ENCODE measurements at regions not wholly inside any gene's neighbourhood (a gene's known extent, or its start where the extent isn't known, plus 50 kb on each side); places are given as distances from the start of the nearest gene placed in this dataset.

DNA sequence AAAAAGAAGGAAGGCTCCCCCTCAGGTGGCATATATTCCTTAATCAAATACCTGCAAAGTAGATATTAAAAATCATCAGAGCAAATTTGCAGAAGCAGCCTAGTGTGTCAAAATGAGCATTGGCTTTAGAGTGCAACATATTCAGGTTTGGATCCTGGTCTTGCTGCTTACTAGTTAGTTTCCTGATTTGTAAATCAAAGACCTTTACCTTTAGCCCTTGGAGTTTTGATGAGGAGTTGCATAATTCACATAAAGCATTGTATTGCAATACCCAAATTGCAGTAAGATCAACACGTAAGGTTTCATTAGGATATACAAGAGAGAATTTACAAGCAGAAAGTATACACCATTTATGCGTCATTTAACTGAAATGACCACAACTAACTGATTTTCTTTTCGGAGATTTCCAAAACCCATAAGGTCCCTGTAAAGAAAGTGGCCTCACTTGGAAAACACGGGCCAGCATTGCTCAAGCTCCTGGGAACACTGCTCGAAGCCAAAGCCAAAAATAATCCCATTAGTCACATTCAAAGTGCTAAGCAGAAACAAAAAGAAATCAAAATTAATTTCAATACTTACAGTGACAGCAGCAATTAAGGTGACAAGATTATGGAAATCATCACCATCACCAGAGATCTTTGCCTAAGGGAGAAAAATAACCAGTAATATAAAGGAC, 415.9 kb upstream of the ERCC4 start:
- 80 to 86% (median 81%) methylated on average over 5 of the region's 5 CpGs for WGBS, 3 donors
- H3K36me3 ChIP-seq, result no peaks in the 10 kb centered on the region
- no peaks in the 10 kb centered on the region for H3K9me3 ChIP-seq
- no peak overlapping the region for H3K27ac ChIP-seq
- no peaks in the 10 kb centered on the region for H3K4me1 ChIP-seq (ENCODE audit: insufficient read depth)
- no peak overlapping the region for H3K4me3 ChIP-seq
- no peaks in the 10 kb centered on the region for H3K27me3 ChIP-seq
- DNase-seq, result no peak
- TF ChIP-seq POLR2A (IDR thresholded peaks at IDR 0.05), result no peak
- TF ChIP-seq, protein P1, sequence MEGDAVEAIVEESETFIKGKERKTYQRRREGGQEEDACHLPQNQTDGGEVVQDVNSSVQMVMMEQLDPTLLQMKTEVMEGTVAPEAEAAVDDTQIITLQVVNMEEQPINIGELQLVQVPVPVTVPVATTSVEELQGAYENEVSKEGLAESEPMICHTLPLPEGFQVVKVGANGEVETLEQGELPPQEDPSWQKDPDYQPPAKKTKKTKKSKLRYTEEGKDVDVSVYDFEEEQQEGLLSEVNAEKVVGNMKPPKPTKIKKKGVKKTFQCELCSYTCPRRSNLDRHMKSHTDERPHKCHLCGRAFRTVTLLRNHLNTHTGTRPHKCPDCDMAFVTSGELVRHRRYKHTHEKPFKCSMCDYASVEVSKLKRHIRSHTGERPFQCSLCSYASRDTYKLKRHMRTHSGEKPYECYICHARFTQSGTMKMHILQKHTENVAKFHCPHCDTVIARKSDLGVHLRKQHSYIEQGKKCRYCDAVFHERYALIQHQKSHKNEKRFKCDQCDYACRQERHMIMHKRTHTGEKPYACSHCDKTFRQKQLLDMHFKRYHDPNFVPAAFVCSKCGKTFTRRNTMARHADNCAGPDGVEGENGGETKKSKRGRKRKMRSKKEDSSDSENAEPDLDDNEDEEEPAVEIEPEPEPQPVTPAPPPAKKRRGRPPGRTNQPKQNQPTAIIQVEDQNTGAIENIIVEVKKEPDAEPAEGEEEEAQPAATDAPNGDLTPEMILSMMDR (IDR thresholded peaks at IDR 0.05), result no peak
- no peak for TF ChIP-seq EP300 (IDR thresholded peaks at IDR 0.05)
- intact Hi-C loops (cut with DNase I), result no loop called here

DNA sequence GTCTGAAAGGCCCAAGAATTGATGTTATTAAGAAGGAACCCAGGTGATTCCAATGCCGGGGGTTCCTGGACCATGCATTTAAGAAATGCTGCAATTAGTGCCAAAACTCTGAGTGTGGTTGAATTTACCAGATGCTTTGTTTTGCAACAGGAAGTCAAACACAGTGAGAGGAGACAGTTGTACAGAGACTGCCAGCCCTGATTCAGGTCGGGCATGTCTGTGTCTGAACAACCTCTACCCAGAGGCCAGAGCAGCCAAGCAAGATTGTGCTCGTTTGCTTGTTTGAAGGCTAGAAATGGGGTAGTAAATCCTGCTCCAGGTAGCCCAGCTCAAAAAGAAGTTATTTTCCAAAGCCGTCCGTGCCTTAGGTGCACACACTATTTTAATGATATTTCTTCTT, 412.4 kb upstream of the ERCC4 start:
- TF ChIP-seq POLR2A (IDR thresholded peaks at IDR 0.05) (no peak), EP300 (IDR thresholded peaks at IDR 0.05) (no peak)
- TF ChIP-seq, protein P1 (IDR thresholded peaks at IDR 0.05), result no peak
- Histone ChIP-seq H3K4me1 (ENCODE audit: insufficient read depth) (no peaks in the 10 kb centered on the region), H3K27me3 (no peaks in the 10 kb centered on the region), H3K36me3 (no peaks in the 10 kb centered on the region), H3K9me3 (no peaks in the 10 kb centered on the region), H3K4me3 (no peak overlapping the region), H3K27ac (no peak overlapping the region)
- WGBS, 3 donors, result 47 to 59% (median 51%) methylated on average over 5 of the region's 5 CpGs
- intact Hi-C loops (cut with DNase I), result no loop called here
- DNase-seq, result no peak

DNA sequence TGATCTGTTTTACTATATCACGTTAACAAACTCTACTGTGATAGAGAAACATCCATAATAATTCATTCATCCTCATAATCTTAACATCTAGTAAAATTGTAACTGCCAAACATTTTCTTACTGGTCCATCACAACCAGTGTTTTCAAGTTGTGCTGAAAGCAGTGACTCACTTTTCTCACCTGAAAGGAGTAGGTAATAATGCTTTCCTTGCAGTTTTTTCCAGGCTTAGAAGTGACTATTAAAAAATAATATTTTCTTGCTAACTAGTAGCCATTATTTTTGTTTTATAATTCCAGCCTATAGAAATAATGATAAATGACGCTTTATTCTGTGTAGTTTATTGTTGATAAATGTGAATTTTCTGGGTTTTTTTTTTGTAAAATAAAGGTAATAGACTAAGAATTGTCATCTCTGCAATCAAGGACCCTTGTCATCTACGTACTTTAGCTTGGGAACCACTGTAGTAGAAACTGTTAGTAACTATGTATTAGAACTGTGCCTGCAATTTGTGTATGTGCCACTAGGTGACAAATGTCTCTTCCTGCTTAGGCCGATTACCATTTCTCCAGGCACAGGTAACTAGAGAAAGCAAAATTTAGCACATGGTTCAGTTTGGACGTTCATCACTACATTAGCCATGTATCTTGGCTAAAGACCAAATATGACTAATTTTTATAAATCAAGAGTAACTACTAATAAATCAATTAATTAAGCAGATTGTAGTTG, 409.4 kb upstream of the ERCC4 start:
- WGBS, 3 donors, result 64 to 69% (median 68%) methylated on average over 5 of the region's 5 CpGs
- intact Hi-C loops (cut with DNase I), result no loop called here

DNA sequence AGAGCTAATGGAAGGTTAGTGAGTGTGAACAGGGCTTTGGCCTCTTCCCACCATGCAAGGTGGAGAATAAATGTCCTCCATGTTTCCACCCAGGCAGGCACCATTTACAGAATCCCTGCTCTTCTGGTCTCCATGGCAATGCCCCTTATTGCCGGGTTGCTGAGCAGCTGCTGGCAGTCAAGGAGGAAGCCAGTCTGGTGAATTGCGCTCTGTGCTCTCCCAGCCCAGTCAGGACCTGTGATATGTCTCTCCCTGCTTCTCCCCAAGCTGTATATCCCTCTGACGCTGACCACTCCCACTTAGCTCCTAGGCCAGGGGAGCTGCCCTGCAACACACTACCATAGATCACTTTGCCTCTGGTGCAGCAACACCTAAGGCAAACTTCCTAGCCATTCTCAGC, 402.1 kb upstream of the ERCC4 start:
- DNase-seq, result no peak

More for the DNA sequence above, 409.4 kb upstream of the ERCC4 start:
- no peaks in the 10 kb centered on the region for H3K36me3 ChIP-seq
- no peak overlapping the region for H3K4me3 ChIP-seq
- no peaks in the 10 kb centered on the region for H3K27me3 ChIP-seq
- no peaks in the 10 kb centered on the region for H3K9me3 ChIP-seq
- DNase-seq, result no peak
- H3K27ac ChIP-seq, result no peak overlapping the region
- TF ChIP-seq, protein P1 (IDR thresholded peaks at IDR 0.05), result no peak
- TF ChIP-seq POLR2A (IDR thresholded peaks at IDR 0.05) (no peak), EP300 (IDR thresholded peaks at IDR 0.05) (no peak)
- H3K4me1 ChIP-seq (ENCODE audit: insufficient read depth), result no peaks in the 10 kb centered on the region

More for the DNA sequence above, 402.1 kb upstream of the ERCC4 start:
- H3K4me1 ChIP-seq (ENCODE audit: insufficient read depth), result no peaks in the 10 kb centered on the region
- H3K9me3 ChIP-seq, result no peaks in the 10 kb centered on the region
- no peaks in the 10 kb centered on the region for H3K27me3 ChIP-seq
- TF ChIP-seq EP300 (IDR thresholded peaks at IDR 0.05) (no peak), POLR2A (IDR thresholded peaks at IDR 0.05) (no peak)
- TF ChIP-seq, protein P1 (IDR thresholded peaks at IDR 0.05), result no peak
- intact Hi-C loops (cut with DNase I), result no loop called here
- WGBS, 3 donors, result 11 to 12% (median 11%) methylated on average over 3 of the region's 3 CpGs
- H3K27ac ChIP-seq, result no peak overlapping the region
- no peak overlapping the region for H3K4me3 ChIP-seq
- H3K36me3 ChIP-seq, result no peaks in the 10 kb centered on the region
